ENCODE measurements at regions not wholly inside any gene's neighbourhood (a gene's known extent, or its start where the extent isn't known, plus 50 kb on each side); places are given as distances from the start of the nearest gene placed in this dataset.

GRCh38 chr20:24813080-24813479 lies 136.0 kb upstream of the CST7 start:
- TF ChIP-seq, protein P1, sequence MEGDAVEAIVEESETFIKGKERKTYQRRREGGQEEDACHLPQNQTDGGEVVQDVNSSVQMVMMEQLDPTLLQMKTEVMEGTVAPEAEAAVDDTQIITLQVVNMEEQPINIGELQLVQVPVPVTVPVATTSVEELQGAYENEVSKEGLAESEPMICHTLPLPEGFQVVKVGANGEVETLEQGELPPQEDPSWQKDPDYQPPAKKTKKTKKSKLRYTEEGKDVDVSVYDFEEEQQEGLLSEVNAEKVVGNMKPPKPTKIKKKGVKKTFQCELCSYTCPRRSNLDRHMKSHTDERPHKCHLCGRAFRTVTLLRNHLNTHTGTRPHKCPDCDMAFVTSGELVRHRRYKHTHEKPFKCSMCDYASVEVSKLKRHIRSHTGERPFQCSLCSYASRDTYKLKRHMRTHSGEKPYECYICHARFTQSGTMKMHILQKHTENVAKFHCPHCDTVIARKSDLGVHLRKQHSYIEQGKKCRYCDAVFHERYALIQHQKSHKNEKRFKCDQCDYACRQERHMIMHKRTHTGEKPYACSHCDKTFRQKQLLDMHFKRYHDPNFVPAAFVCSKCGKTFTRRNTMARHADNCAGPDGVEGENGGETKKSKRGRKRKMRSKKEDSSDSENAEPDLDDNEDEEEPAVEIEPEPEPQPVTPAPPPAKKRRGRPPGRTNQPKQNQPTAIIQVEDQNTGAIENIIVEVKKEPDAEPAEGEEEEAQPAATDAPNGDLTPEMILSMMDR (IDR thresholded peaks at IDR 0.05; ENCODE audit: low read depth, low read length, missing control alignments) = no peak
- H3K4me3 ChIP-seq (ENCODE audit: low read depth, low read length) = no peak overlapping the region
- DNase-seq (ENCODE audit: low read depth) = no peak

DNA sequence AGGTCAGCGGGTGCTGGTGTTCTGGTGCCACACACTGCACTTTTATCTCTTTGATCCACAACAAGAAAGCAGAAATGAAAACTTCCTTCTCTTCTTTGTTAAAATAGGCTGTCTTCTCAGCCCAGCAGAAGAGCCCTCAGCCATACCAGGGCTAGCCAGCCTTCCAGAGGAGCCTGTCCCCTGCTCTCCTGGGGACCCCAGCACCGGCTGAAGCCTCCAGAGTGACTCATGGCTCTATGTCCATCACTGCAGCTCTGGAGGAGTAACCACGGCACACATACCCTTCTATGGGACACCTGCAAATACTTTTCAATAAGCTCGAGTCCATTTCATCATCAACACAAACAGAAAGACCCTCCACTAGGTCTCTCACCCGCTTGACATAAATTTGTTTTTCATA lies 135.6 kb upstream of the CST7 start:
- no peak for DNase-seq (ENCODE audit: low read depth)
- H3K4me3 ChIP-seq (ENCODE audit: low read depth, low read length) = no peak overlapping the region
- TF ChIP-seq, protein P1 (IDR thresholded peaks at IDR 0.05; ENCODE audit: low read depth, low read length, missing control alignments) = no peak

- no peak for DNase-seq (ENCODE audit: low read depth)
- no peak overlapping the region for H3K4me3 ChIP-seq (ENCODE audit: low read depth, low read length)
- TF ChIP-seq, protein P1 (IDR thresholded peaks at IDR 0.05; ENCODE audit: low read depth, low read length, missing control alignments) = no peak
These were observed 135.1 kb upstream of the CST7 start for GRCh38 chr20:24813936-24814335.

DNA sequence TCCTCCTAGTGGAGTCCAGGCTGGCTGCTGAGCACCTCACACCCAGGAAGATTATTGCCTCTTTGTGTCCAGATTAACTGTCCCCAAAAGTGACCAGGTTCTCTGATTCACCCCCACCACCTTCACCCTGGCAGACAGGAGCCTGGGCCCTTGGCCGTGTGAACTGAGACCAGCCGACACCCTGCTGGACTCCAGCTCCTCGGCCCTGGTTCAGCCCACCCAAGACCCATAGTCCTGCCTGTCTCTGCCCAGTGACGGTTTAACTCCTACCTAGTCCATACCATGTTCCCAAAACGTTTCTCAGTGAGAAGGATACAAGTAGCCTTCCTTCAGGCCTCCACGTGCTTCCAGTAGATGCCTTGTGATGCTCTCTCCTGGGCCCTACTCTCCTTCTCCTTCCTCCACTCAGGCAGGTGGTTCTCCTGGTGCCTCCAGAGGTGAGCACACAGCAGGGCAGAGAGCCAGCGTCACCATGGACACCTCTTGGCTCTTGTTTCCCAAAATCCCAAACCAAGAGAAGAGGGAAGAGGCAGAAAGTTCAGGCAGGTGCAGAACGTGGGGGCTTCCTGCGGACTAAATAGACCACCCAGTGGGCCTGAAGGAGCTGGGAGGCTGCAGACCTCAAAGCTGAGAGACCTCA lies 134.4 kb upstream of the CST7 start:
- no peak overlapping the region for H3K4me3 ChIP-seq (ENCODE audit: low read depth, low read length)
- TF ChIP-seq, protein P1 (IDR thresholded peaks at IDR 0.05; ENCODE audit: low read depth, low read length, missing control alignments) = no peak
- no peak for DNase-seq (ENCODE audit: low read depth)

- H3K4me3 ChIP-seq (ENCODE audit: low read depth, low read length) = no peak overlapping the region
- no peak for DNase-seq (ENCODE audit: low read depth)
- TF ChIP-seq, protein P1 (IDR thresholded peaks at IDR 0.05; ENCODE audit: low read depth, low read length, missing control alignments) = no peak
These were observed 133.8 kb upstream of the CST7 start for GRCh38 chr20:24815196-24815815.

GRCh38 chr20:24815931-24816330 lies 133.1 kb upstream of the CST7 start:
- no peak for DNase-seq (ENCODE audit: low read depth)
- H3K4me3 ChIP-seq (ENCODE audit: low read depth, low read length) = no peak overlapping the region
- TF ChIP-seq, protein P1 (IDR thresholded peaks at IDR 0.05; ENCODE audit: low read depth, low read length, missing control alignments) = no peak

GRCh38 chr20:24816431-24816830 lies 132.6 kb upstream of the CST7 start:
- TF ChIP-seq, protein P1 (IDR thresholded peaks at IDR 0.05; ENCODE audit: low read depth, low read length, missing control alignments) = no peak
- H3K4me3 ChIP-seq (ENCODE audit: low read depth, low read length) = no peak overlapping the region
- DNase-seq (ENCODE audit: low read depth) = no peak

Measured in GM12864 (cell line).